WTC11 (cell line): ENCODE measurements at regions not wholly inside any gene's neighbourhood (a gene's known extent, or its start where the extent isn't known, plus 50 kb on each side); places are given as distances from the start of the nearest gene placed in this dataset.
A peak's percentile ranks its signal among the peaks of the same experiment; 100 is the strongest.

Source experiments
- ATAC-seq: fragments of 200-7000 bp; cut with Tn5 transposase; 2 replicates; pipeline ENCODE4 v1.10.0; 2021; ENCODE audit warnings: mild to moderate bottlenecking, moderate library complexity
- CTCF ChIA-PET: fragments of 300-600 bp; sonication (Branson Sonifier 250); formaldehyde crosslinking; loops from one replicate; lab custom pipeline; 2021; ENCODE audit warnings: antibody characterized with exemption; lab: Charles Lee
- POLR2A ChIA-PET: fragments of 350-600 bp; sonication (Branson Sonifier 250); formaldehyde crosslinking; loops from one replicate; lab custom pipeline; 2021; ENCODE audit warnings: antibody characterized with exemption; lab: Charles Lee
- DNase-seq: peaks from one replicate; pipeline ENCODE4 v3.0.0; 2021; ENCODE audit warnings: low spot score
- H3K27ac Mint-ChIP-seq: 2 replicates; pipeline ENCODE4 v1.8.0; 2021; ENCODE audit warnings: mixed read lengths
- H3K27me3 Mint-ChIP-seq: 2 replicates; pipeline ENCODE4 v1.8.0; 2021; ENCODE audit warnings: low read depth, mild to moderate bottlenecking, moderate library complexity, mixed read lengths
- H3K36me3 Mint-ChIP-seq: 2 replicates; pipeline ENCODE4 v1.8.0; 2021; ENCODE audit warnings: mixed read lengths
- H3K4me1 Mint-ChIP-seq: 2 replicates; pipeline ENCODE4 v1.8.0; 2022; ENCODE audit warnings: mixed read lengths
- H3K4me3 Mint-ChIP-seq: 2 replicates; pipeline ENCODE4 v1.8.0; 2021; ENCODE audit warnings: mild to moderate bottlenecking, moderate library complexity, mixed read lengths
- H3K9me3 Mint-ChIP-seq: 2 replicates; pipeline ENCODE4 v1.8.0; 2021; ENCODE audit warnings: mixed read lengths
- ATF6 ChIP-seq: sonication (generic); formaldehyde crosslinking; IDR thresholded peaks from 2 replicates; pipeline ENCODE4 v1.8.1; 2023; ENCODE audit warnings: mild to moderate bottlenecking, missing genetic modification reagents
- CREM ChIP-seq: sonication (generic); formaldehyde crosslinking; IDR thresholded peaks from 2 replicates; pipeline ENCODE4 v1.8.1; 2022; ENCODE audit warnings: mild to moderate bottlenecking, missing genetic modification reagents, moderate library complexity
- E2F5 ChIP-seq: sonication (generic); formaldehyde crosslinking; IDR thresholded peaks from 2 replicates; pipeline ENCODE4 v1.8.1; 2022; ENCODE audit warnings: mild to moderate bottlenecking, moderate library complexity, missing genetic modification reagents
- ERG ChIP-seq: fragments of 250-450 bp; sonication (Bioruptor Pico); IDR thresholded peaks from 2 replicates; pipeline ENCODE4 v1.8.0; 2021; ENCODE audit warnings: mild to moderate bottlenecking
- ETV6 ChIP-seq: sonication (generic); formaldehyde crosslinking; IDR thresholded peaks from 2 replicates; pipeline ENCODE4 v1.8.1; 2022; ENCODE audit warnings: mild to moderate bottlenecking, missing genetic modification reagents
- GRHL2 ChIP-seq: fragments of 250-450 bp; sonication (Bioruptor Pico); IDR thresholded peaks from 2 replicates; pipeline ENCODE4 v1.8.0; 2022; ENCODE audit warnings: mild to moderate bottlenecking, moderate library complexity; ENCODE audit not compliant: insufficient replicate concordance, severe bottlenecking
- MXD4 ChIP-seq: fragments of 250-450 bp; sonication (Bioruptor Pico); IDR thresholded peaks from 2 replicates; pipeline ENCODE4 v1.8.0; 2021; ENCODE audit warnings: mild to moderate bottlenecking, moderate library complexity, borderline replicate concordance
- NFATC4 ChIP-seq: fragments of 250-450 bp; sonication (Bioruptor Pico); IDR thresholded peaks from 2 replicates; pipeline ENCODE4 v1.9.0; 2021; ENCODE audit warnings: mild to moderate bottlenecking
- NFYB ChIP-seq: sonication (generic); formaldehyde crosslinking; conservative IDR thresholded peaks from 2 replicates; pipeline ENCODE4 v1.8.0; 2022; ENCODE audit warnings: low read depth, missing genetic modification reagents
- OVOL2 ChIP-seq: fragments of 250-450 bp; sonication (Bioruptor Pico); IDR thresholded peaks from 2 replicates; pipeline ENCODE4 v1.9.0; 2021; ENCODE audit warnings: mild to moderate bottlenecking, borderline replicate concordance
- RORB ChIP-seq: fragments of 250-450 bp; sonication (Bioruptor Pico); IDR thresholded peaks from 2 replicates; pipeline ENCODE4 v1.9.0; 2021; ENCODE audit warnings: mild to moderate bottlenecking
- SP1 ChIP-seq: sonication (generic); formaldehyde crosslinking; conservative IDR thresholded peaks from 2 replicates; pipeline ENCODE4 v1.8.1; 2022; ENCODE audit warnings: missing genetic modification reagents
- STAT6 ChIP-seq: sonication (generic); formaldehyde crosslinking; conservative IDR thresholded peaks from 2 replicates; pipeline ENCODE4 v1.8.1; 2023; ENCODE audit warnings: mild to moderate bottlenecking, low read depth, missing genetic modification reagents, moderate library complexity
- TEAD1 ChIP-seq: sonication (generic); formaldehyde crosslinking; IDR thresholded peaks from 2 replicates; pipeline ENCODE4 v1.8.0; 2022; ENCODE audit warnings: mild to moderate bottlenecking, missing genetic modification reagents
- ZNF138 ChIP-seq: sonication (generic); formaldehyde crosslinking; conservative IDR thresholded peaks from 2 replicates; pipeline ENCODE4 v1.8.1; 2022; ENCODE audit warnings: mild to moderate bottlenecking, moderate library complexity, missing genetic modification reagents
- ZNF263 ChIP-seq: sonication (generic); formaldehyde crosslinking; IDR thresholded peaks from 2 replicates; pipeline ENCODE4 v1.8.1; 2022; ENCODE audit warnings: low read depth, mild to moderate bottlenecking, moderate library complexity, missing genetic modification reagents
- TF ChIP-seq, protein P1 (sequence below): sonication (generic); formaldehyde crosslinking; IDR thresholded peaks from 2 replicates; pipeline ENCODE4 v1.8.1; 2022; ENCODE audit warnings: missing genetic modification reagents, borderline replicate concordance
- TF ChIP-seq, protein P2 (sequence below): sonication (generic); formaldehyde crosslinking; IDR thresholded peaks from 2 replicates; pipeline ENCODE4 v1.8.0; 2023; ENCODE audit warnings: missing genetic modification reagents, mild to moderate bottlenecking, borderline replicate concordance
- TF ChIP-seq, protein P3 (sequence below): fragments of 250-450 bp; sonication (Bioruptor Pico); IDR thresholded peaks from 2 replicates; pipeline ENCODE4 v2.1.2; 2022; ENCODE audit warnings: mild to moderate bottlenecking, moderate library complexity

GRCh38 chr6:21823371-21823770, 229.8 kb downstream of the SOX4 start:
- Mint-ChIP-seq H3K4me3 (no peak overlapping the region), H3K27ac (peak overlapping the region; percentile 60; the same call in 1 of the 2 replicates), H3K4me1 (peaks cover 56% of the 10 kb centered on the region), H3K9me3 (no peaks in the 10 kb centered on the region), H3K36me3 (no peaks in the 10 kb centered on the region), H3K27me3 (no peaks in the 10 kb centered on the region)
- CTCF ChIA-PET, result no interaction called here
- DNase-seq, result no peak
- POLR2A ChIA-PET, result interaction anchor here (0.6 to 1.1 kb wide), 2 partner anchors 87 to 230 kb away, joined by 3 read pairs; partner anchors contain the start of gene SOX4
- TF ChIP-seq, protein P1, sequence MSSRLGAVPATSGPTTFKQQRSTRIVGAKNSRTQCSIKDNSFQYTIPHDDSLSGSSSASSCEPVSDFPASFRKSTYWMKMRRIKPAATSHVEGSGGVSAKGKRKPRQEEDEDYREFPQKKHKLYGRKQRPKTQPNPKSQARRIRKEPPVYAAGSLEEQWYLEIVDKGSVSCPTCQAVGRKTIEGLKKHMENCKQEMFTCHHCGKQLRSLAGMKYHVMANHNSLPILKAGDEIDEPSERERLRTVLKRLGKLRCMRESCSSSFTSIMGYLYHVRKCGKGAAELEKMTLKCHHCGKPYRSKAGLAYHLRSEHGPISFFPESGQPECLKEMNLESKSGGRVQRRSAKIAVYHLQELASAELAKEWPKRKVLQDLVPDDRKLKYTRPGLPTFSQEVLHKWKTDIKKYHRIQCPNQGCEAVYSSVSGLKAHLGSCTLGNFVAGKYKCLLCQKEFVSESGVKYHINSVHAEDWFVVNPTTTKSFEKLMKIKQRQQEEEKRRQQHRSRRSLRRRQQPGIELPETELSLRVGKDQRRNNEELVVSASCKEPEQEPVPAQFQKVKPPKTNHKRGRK (CRISPR knock-in tag), result no peak
- TF ChIP-seq E2F5 (CRISPR knock-in tag), result no peak
- TF ChIP-seq ZNF138, result no peak
- no peak for TF ChIP-seq ETV6 (CRISPR knock-in tag)
- TF ChIP-seq STAT6 (CRISPR knock-in tag), result no peak
- no peak for TF ChIP-seq RORB (CRISPR knock-in tag)
- TF ChIP-seq ERG (CRISPR knock-in tag), result no peak
- TF ChIP-seq, protein P2, sequence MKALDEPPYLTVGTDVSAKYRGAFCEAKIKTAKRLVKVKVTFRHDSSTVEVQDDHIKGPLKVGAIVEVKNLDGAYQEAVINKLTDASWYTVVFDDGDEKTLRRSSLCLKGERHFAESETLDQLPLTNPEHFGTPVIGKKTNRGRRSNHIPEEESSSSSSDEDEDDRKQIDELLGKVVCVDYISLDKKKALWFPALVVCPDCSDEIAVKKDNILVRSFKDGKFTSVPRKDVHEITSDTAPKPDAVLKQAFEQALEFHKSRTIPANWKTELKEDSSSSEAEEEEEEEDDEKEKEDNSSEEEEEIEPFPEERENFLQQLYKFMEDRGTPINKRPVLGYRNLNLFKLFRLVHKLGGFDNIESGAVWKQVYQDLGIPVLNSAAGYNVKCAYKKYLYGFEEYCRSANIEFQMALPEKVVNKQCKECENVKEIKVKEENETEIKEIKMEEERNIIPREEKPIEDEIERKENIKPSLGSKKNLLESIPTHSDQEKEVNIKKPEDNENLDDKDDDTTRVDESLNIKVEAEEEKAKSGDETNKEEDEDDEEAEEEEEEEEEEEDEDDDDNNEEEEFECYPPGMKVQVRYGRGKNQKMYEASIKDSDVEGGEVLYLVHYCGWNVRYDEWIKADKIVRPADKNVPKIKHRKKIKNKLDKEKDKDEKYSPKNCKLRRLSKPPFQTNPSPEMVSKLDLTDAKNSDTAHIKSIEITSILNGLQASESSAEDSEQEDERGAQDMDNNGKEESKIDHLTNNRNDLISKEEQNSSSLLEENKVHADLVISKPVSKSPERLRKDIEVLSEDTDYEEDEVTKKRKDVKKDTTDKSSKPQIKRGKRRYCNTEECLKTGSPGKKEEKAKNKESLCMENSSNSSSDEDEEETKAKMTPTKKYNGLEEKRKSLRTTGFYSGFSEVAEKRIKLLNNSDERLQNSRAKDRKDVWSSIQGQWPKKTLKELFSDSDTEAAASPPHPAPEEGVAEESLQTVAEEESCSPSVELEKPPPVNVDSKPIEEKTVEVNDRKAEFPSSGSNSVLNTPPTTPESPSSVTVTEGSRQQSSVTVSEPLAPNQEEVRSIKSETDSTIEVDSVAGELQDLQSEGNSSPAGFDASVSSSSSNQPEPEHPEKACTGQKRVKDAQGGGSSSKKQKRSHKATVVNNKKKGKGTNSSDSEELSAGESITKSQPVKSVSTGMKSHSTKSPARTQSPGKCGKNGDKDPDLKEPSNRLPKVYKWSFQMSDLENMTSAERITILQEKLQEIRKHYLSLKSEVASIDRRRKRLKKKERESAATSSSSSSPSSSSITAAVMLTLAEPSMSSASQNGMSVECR (CRISPR knock-in tag), result no peak
- no peak for TF ChIP-seq CREM (CRISPR knock-in tag)
- no peak for TF ChIP-seq SP1
- no peak for TF ChIP-seq MXD4 (CRISPR knock-in tag)
- TF ChIP-seq, protein P3, sequence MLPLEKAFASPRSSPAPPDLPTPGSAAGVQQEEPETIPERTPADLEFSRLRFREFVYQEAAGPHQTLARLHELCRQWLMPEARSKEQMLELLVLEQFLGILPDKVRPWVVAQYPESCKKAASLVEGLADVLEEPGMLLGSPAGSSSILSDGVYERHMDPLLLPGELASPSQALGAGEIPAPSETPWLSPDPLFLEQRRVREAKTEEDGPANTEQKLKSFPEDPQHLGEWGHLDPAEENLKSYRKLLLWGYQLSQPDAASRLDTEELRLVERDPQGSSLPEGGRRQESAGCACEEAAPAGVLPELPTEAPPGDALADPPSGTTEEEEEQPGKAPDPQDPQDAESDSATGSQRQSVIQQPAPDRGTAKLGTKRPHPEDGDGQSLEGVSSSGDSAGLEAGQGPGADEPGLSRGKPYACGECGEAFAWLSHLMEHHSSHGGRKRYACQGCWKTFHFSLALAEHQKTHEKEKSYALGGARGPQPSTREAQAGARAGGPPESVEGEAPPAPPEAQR (CRISPR knock-in tag), result no peak
- TF ChIP-seq ATF6 (CRISPR knock-in tag), result no peak
- TF ChIP-seq NFATC4 (CRISPR knock-in tag), result no peak
- TF ChIP-seq NFYB, result no peak
- TF ChIP-seq TEAD1 (CRISPR knock-in tag), result no peak
- no peak for TF ChIP-seq OVOL2 (CRISPR knock-in tag)
- TF ChIP-seq GRHL2 (CRISPR knock-in tag), result no peak
- TF ChIP-seq ZNF263 (CRISPR knock-in tag), result no peak
- no peak for ATAC-seq
